Tibial artery (tissue), 4 donors: ENCODE measurements at regions not wholly inside any gene's neighbourhood (a gene's known extent, or its start where the extent isn't known, plus 50 kb on each side); places are given as distances from the start of the nearest gene placed in this dataset.
A peak's percentile ranks its signal among the peaks of the same experiment; 100 is the strongest.

ENCODE experiments used
- DNase-seq, 2 donors: peaks; one replicate each; pipeline ENCODE4 v3.0.0-alpha.2; 2019
- H3K27ac ChIP-seq, 2 donors: fragments of 200-600 bp; sonication (generic) in 1 of 2; 1 replicate in 1 of 2; 2 replicates in 1 of 2; pipeline ENCODE4 v1.5.1; 2018 to 2019; ENCODE audit warnings: mild to moderate bottlenecking in 1 of 2
- H3K27me3 ChIP-seq, 2 donors: fragments of 200-600 bp; sonication (generic) in 1 of 2; one replicate each; pipeline versions ENCODE4 v1.5.1 to v1.6.0; 2016 to 2019
- H3K36me3 ChIP-seq, 3 donors: fragments of 200-600 bp; sonication (generic) in 2 of 3; one replicate each; pipeline ENCODE4 v1.5.1; 2016 to 2019; ENCODE audit warnings: mild to moderate bottlenecking in 2 of 3
- H3K4me1 ChIP-seq, 4 donors: fragments of 200-600 bp; sonication (generic) in 2 of 4; 1 replicate in 3 of 4; 2 replicates in 1 of 4; pipeline ENCODE4 v1.5.1; 2016 to 2019
- H3K4me3 ChIP-seq, 2 donors: fragments of 200-600 bp; sonication (generic) in 1 of 2; 1 replicate in 1 of 2; 2 replicates in 1 of 2; pipeline ENCODE4 v1.5.1; 2018 to 2019; ENCODE audit warnings: mild to moderate bottlenecking in 2 of 2
- H3K9me3 ChIP-seq, 3 donors: fragments of 200-600 bp; sonication (generic) in 1 of 3; one replicate each; pipeline ENCODE4 v1.5.1; 2016 to 2019
- intact Hi-C: fragments of 100-400 bp; cut with DNase I; formaldehyde crosslinking; loops from one replicate; pipeline ENCODE4 v1.15.0; 2023; ENCODE audit warnings: low total_unique reads
- TF ChIP-seq, protein P1 (sequence below), 2 experiments: fragments of 200-600 bp in 1 of 2; fragments of 450-650 bp in 1 of 2; IDR thresholded peaks; one replicate each; pipeline ENCODE4 v1.5.1; 2017 to 2019; ENCODE audit warnings: antibody characterized with exemption in 2 of 2, mild to moderate bottlenecking in 1 of 2, moderate library complexity in 1 of 2

DNA sequence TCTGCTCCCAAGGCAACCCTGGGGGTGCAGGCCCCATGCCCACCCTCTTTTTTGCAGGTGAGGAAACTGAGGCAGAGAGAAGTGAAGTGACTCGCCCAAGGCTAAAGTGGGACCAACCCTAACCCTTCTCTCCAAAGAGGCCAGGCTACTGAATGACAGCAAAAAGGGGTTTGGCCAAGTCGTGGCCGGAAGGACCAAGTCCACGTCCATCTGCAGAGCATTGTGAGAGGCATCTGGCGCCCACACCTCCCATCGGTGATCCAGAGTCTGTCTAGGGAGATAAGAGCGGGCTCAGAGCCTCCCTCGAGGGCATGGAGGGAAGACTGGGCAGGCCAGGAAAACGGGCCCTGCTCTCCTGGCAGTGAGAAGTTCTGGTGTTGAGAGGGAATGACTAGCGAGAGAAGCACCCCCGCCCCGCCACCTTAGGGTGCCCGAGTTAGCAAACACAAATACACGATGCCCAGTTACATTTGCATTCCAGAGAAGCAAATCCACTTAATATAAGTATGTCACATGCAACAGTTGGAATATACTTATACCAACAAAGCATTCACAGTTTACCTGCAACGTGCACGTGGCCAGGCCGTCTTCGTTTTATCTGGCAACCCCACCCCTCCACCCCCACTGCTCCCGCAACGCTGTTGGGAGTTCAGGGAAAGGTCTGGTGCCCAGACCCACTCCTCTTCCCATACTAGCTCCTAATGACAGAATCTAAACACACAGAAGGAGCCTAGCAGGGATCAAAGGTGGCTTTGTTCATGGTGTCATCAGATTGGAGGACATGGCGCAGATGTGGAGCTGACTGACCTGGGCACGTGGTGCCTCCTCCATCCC, 124.9 kb downstream of the OAT start:
- Histone ChIP-seq H3K36me3 (no peaks in the 10 kb centered on the region), H3K27me3 (no peaks in the 10 kb centered on the region), H3K4me1 (no peaks in the 10 kb centered on the region), H3K9me3 (no peaks in the 10 kb centered on the region), H3K4me3 (no peak overlapping the region), H3K27ac (no peak overlapping the region)
- intact Hi-C loops: no loop called here
- DNase-seq: no peak
- TF ChIP-seq, protein P1, sequence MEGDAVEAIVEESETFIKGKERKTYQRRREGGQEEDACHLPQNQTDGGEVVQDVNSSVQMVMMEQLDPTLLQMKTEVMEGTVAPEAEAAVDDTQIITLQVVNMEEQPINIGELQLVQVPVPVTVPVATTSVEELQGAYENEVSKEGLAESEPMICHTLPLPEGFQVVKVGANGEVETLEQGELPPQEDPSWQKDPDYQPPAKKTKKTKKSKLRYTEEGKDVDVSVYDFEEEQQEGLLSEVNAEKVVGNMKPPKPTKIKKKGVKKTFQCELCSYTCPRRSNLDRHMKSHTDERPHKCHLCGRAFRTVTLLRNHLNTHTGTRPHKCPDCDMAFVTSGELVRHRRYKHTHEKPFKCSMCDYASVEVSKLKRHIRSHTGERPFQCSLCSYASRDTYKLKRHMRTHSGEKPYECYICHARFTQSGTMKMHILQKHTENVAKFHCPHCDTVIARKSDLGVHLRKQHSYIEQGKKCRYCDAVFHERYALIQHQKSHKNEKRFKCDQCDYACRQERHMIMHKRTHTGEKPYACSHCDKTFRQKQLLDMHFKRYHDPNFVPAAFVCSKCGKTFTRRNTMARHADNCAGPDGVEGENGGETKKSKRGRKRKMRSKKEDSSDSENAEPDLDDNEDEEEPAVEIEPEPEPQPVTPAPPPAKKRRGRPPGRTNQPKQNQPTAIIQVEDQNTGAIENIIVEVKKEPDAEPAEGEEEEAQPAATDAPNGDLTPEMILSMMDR (IDR thresholded peaks at IDR 0.05): no peak

- H3K27ac ChIP-seq: no peak overlapping the region
- intact Hi-C loops: no loop called here
- no peaks in the 10 kb centered on the region for H3K9me3 ChIP-seq
- no peaks in the 10 kb centered on the region for H3K36me3 ChIP-seq
- H3K27me3 ChIP-seq: no peaks in the 10 kb centered on the region
- no peak for DNase-seq
- TF ChIP-seq, protein P1 (IDR thresholded peaks at IDR 0.05): no peak
- no peaks in the 10 kb centered on the region for H3K4me1 ChIP-seq
- no peak overlapping the region for H3K4me3 ChIP-seq
These were observed 125.7 kb downstream of the OAT start for GRCh38 chr10:124292911-124293615.

DNA sequence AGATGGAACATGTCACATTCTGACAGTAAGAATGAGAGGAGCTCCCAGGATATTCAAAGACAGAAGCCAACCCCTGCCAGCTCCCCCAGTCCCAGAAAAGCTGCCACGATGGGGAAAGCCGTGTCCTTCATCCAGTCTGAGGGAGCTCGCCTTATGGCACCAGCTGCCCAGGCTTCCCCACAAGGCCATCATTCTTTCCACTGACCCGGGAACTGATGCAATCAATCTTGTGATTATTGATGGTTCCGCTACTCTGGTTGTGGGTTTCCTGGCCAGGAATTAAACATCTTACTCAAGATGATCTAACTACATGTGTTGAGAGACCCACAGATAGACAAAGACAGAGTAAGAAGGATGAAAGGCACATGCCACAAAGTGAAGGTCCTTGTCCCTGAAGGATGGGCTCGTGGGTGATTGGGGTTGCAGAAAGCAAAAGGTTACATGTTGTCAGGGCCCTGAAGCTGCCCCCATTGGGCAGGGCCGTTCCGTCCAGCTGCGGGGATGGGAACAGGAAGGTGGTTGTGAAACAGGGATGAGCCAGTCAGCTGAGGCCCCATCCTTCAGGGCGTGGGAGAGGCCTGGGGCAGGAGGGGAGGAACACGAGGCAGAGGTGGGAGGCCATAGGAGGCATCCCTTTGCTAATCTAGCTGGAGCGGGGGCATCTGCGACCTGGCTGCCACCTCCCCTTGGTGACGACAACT, 127.6 kb downstream of the OAT start:
- H3K27me3 ChIP-seq: no peaks in the 10 kb centered on the region
- H3K36me3 ChIP-seq: no peaks in the 10 kb centered on the region
- peaks cover 0 to 12% (median 3%) of the 10 kb centered on the region in 4 donors for H3K4me1 ChIP-seq
- H3K9me3 ChIP-seq: no peaks in the 10 kb centered on the region
- peak; percentile 62 to 77 for DNase-seq
- H3K4me3 ChIP-seq: no peak overlapping the region
- intact Hi-C loops: no loop called here
- TF ChIP-seq, protein P1 (IDR thresholded peaks at IDR 0.05): no peak
- H3K27ac ChIP-seq: no peak overlapping the region

DNA sequence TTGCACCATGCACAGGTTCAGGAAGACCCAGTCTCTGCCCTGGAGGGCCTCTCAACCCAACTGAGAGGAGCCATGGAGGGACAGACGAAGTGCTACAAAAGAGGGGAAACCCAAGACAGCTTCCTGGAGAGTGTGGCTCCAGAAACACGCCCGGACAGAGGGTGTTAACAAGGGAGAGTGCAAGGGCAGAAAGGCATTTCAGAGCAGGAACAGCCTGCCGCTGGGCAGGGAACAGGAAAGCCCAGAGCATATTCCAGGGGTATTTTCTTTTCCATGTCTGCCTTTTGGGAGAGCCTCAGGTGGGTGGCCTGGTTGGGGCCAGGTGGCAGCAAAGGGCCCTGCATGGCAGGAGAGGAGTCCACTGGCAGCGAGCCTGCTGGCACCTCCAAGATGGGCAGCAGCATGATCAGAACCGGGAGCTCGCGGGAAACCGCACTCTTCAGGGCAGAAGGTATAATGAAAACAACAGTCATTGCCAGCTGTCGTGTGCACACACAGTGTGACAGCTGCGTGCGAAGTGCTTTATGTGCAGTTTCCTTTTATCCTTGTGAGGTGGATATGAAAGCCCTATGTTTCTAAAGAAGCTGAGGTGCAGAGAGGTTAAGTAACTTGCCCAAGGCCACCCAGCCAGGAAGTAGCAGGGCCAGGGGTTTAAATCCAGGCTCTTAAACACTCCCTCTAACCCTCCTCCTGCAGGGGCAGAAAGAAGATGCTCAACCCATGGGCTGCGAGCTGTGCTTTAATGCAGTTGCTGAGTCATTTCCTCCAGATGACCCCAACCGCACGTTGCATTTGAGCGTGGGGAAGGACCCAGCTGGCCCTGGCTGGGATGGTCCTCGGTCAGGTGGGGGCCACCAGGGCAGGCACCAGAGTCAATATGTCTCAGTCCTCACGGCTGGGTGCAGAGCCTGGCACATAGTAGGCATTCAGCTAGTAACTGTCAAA, 128.6 kb downstream of the OAT start:
- Histone ChIP-seq H3K4me3 (no peak overlapping the region), H3K9me3 (no peaks in the 10 kb centered on the region), H3K27ac (no peak overlapping the region), H3K27me3 (no peaks in the 10 kb centered on the region), H3K36me3 (no peaks in the 10 kb centered on the region), H3K4me1 (peaks cover 0 to 23% (median 7%) of the 10 kb centered on the region in 4 donors)
- intact Hi-C loops: no loop called here
- TF ChIP-seq, protein P1 (IDR thresholded peaks at IDR 0.05): no peak
- peak; percentile 52 to 71 for DNase-seq
